NCI-H774 (cell line): ENCODE measurements at regions not wholly inside any gene's neighbourhood (a gene's known extent, or its start where the extent isn't known, plus 50 kb on each side); places are given as distances from the start of the nearest gene placed in this dataset.
"Not testable (repeated sequence)": the region's sequence is repeated elsewhere in the genome, so short reads cannot be mapped to it uniquely, and the experiment has no call there.

Source experiments
- DNase-seq: peaks from one replicate; lab custom pipeline; 2025; lab: John Stamatoyannopoulos, UW

DNA sequence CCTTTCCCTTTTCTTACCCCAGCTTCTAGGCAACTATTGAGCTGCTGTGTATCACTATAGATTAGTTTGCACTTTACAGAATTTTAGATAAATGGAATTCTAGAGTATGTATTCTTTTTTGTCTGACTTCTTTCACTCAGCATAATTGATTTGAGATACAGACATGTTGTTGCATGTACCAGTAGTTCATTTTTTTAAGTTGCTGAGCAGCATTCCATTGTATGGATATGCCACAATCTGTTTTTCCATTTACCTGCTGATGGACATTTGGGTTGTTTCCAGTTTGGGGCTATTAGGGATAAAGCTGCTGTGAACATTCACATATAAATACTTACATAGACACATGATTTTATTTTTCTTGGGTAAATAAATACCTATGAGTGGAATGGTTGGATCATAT lies 135.7 kb downstream of the IGF1 start:
- DNase-seq, result no peak

DNA sequence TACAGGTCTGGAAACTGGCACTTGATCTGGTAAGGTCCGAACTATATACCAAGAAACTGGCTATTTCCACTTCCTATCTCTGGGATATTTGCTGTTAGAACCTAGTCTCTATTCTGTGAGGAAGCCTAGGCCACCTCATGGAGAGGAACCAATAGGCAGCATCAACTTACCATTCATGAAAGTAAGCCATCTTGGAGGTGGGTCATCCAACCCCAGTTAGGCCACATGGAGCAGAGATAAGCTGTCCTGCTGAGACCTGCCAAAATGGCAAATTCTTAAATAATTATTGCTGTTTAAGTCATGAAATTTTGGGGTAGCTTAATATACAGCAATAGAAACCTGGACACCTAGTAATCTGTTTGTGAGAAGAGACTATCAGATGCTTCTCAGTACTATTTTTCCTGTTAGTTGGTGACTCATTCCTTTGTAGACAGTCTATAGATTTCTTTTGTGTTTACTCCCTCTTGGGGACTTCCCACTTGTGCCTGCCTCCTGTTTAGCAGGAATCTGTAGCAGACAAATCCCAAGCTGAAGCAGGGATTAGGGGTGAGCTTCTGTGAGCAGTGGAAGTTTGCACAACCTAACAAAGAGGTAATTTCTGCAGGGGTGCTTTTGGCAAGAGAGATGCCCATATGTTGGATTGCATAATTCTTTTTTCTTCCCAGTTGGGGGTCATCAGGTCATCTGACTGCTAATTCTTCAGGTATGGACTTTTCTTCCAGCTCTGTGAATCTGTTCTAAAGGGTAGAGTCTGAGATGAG lies 136.8 kb downstream of the IGF1 start:
- no peak for DNase-seq

DNA sequence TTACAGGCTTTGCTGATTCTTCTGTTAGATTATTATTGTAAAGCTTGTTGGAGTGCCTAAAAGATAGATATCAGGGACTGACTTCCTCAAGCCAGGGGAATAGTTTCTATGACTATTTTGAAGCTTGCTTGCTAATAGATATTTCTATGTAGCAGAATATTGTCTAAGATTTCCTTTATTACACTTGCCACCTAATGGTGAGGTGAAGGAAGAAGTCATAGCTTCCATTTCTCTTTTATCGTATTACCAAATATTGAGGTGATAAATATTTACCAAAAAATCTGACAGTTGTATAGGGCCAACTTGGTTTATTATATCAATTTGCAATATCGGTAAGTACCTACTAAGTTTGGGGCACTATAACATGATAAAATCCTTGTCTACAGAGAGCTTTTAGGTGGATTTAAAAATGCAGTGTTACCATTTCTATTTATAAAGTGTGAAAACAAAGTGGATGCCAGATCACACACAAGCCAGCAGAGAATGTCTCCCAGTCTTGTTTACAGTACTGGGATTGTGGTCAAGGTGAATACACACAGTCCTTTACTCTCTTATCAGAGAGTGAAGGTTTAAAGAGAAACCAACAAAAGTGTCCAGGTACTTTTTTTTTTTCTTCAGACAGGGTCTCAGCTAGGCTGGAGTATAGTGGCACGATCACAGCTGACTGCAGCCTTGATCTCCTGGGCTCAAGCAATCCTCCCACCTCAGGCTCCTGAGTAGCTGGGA lies 137.9 kb downstream of the IGF1 start:
- DNase-seq, result no peak

DNA sequence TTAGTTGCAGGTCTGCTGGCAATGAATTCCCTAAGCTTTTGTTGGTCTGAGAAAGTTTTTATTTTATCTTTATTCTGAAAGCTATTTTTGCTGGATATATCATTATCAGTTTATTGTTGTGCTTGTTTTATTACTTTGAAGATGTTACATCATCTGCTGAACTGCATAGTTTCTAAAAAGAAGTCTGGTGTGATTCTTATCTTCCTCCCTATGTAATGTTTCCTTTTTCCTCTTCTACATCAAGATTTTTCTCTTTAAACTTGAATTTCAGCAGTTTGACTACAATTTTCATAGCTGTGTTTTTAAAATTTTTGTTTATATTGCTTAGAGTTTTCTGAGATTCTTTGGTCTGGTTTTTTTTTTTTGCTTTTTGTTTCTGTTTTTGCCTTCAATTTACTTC lies 137.1 kb upstream of the PMCH start:
- DNase-seq, result no peak

DNA sequence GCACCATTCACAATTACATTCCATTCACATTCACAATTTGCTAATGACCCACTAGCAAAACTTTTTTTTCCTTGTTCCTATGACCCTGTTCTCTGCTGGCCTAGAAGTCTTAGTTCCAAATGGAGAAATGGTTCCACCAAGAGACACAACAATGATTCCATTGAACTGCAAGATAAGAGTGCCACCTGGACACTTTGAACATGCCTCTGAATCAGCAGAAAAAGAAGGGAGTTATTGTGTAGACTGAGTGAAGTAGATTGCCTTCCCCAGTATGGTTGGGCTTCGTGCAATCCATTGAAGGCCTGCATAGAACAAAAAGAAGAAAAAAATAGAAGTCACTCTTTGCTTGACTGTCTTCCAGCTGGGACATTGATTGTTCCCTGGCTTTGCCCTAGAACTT lies 133.8 kb upstream of the PMCH start:
- no peak for DNase-seq

DNA sequence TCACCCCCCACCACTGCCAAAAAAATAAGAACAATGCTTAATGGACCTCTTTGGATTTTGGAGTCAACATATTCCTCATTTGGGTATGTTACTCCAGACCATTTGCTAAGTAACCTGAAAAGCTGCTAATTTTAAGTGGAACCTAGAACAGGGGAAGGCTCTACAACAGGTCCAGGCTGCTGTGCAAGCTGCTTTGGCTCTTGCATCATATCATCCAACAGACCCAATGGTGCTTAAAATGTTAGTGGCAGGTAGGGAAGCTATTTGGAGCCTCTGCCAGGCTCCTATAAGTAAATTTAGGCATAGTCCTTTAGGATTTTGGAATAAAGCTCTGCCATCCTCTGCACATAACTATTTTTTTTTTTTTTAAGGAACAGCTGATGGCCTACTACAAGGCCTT lies 132.2 kb upstream of the PMCH start:
- DNase-seq, result no peak

DNA sequence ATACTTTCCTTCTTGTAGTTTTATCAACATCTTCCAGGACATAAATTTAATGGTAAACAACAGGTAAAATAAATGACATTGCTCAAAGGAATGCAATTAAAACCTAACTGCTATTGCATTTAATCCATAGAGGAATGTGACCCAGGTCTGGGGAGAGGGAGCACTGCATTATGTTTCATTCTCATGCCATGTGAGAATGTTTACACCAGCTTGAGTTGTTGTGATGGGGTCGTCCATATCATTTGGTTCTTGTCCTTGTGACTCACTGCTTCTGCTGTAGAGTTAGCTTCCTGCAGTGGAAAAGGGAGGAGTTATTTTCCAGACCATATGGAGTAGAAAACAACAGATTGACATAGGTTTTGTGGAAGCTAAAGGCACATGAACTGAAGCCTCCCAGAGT lies 129.3 kb upstream of the PMCH start:
- no peak for DNase-seq

DNA sequence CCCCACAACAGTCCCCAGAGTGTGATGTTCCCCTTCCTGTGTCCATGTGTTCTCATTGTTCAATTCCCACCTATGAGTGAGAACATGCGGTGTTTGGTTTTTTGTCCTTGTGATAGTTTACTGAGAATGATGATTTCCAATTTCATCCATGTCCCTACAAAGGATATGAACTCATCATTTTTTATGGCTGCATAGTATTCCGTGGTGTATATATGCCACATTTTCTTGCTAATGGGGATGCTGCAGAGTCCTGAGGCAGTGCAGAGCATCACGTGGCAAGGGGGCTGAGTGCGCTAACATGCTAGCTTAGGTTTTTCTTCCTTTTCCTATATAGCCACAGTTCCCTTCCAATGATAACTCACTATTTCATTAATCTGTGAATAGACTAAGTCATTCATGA lies 127.5 kb upstream of the PMCH start:
- DNase-seq, result not testable (repeated sequence)

DNA sequence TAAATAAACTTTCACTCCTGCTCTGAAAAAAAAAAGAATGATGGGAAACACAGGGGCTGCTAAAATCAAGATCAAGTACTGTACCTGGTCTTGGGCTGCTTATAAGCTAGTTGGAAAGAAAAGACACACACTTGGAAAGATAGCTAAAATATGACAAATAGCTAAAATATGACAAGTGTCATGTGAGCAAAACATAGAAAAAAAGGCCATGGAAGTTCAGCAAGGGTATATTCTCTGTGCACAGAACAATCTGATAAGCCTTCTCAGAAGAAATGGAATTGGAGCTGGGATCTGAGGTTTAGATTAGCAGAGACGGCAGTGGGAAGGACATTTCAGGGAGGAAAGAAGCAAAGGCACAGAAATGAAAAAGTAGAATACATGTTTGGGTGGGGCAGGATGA lies 126.2 kb upstream of the PMCH start:
- DNase-seq, result no peak

DNA sequence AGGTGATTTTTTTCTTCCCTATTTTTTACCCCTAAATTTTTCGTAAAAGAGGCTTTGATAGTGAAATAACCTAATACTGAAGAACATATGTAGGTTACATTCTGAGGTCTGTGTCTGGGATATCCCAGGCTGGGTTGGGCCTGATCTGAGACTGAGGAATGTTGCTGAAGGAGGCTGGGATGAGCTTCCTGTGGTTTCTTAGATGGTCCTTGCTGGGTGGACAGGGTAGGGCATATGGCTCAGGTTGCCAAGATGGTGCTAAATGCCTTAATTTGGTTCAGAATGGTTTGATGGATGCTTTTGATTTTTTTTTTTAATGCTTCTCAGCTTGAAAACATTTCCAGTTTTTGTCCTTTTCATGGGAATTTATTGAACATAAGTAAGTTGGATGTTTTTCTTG lies 124.6 kb upstream of the PMCH start:
- DNase-seq, result no peak

DNA sequence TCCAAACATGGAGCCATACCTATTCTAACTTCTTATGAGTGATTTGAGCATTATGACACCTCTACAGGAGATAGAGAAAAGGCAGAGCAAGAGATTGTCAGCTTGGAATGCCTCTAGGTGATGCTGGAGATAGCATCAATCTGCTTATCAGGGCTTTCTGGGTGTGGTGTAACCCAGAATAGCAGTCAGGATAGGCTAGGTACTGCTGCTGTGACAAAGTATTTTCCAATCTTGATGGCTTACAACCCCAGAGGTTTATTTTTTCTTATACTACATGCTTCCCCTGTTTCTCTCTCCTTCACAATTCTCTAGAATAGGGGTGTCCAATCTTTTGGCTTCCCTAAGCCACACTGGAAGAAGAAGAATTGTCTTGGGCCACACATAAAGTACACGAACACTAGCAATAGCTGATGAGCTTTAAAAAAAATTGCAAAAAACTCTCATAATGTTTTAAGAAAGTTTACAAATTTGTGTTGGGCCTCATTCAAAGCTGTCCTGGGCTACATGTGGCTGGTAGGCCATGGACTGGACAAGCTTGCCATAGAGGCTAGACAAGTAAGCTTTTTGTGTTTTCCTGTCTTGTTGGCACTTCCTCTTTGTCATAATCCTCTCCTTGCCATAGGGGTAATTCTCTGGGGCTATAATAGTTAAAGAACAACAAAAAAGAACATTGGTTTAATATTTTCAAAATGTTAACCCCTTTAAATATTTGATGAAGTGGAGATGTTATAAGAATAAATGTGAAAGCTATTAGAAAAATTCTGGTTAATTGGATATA lies 123.9 kb upstream of the PMCH start:
- DNase-seq, result no peak

DNA sequence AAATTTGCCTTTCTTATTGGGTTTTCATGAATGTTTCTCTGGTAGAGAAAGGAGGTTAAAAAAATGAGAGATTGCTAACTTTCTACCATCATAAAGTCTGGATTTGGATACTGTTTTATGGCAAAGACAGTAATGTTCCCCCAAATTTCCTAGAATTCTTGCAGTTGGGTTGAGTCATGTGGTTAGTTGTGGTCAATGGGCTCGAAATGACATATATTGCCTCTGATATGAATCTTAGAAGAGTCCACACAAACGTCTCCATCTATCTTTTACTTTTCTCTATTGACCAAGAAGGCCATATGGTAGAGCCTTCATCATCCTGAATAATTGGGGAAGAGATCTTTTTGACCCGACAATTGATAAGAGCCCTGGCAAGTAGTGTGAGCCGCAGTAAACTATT lies 119.5 kb upstream of the PMCH start:
- DNase-seq, result no peak

DNA sequence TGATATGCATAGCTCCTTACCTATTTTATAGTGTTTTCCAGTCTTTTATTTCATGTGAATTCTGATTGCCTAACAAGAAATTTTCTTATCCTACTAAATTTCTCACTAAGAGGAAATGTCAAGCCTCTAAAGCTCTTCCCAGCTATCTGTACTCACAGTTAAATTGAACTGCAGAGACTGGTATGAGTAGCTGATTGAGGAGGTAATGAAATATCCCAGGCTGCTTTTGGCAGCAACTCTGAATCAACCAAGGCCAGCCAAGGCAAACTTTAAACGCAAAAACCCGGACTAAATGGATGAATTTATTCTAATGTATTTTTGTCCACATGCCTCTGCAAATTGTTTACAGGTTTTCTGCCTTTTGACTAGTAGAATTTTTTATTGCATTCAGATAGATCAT lies 119.1 kb upstream of the PMCH start:
- no peak for DNase-seq

DNA sequence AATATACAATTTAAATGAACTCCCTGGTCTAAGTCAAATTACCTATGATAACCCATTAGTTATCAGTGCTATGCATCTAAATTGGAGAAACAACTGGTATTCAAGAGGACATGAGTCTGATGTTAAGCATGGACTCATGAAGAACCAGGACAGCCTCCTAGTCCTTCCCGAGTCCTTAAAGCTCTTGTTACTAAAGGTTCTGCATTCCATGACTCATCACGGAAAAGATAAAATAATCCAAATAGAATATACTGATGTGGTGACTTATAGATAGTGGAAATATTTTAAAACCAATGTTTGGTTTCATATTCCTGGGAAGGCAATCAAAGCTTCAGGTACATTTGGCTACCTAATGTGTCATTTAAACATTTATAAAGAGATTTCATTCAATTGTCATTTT lies 117.2 kb upstream of the PMCH start:
- DNase-seq, result no peak

DNA sequence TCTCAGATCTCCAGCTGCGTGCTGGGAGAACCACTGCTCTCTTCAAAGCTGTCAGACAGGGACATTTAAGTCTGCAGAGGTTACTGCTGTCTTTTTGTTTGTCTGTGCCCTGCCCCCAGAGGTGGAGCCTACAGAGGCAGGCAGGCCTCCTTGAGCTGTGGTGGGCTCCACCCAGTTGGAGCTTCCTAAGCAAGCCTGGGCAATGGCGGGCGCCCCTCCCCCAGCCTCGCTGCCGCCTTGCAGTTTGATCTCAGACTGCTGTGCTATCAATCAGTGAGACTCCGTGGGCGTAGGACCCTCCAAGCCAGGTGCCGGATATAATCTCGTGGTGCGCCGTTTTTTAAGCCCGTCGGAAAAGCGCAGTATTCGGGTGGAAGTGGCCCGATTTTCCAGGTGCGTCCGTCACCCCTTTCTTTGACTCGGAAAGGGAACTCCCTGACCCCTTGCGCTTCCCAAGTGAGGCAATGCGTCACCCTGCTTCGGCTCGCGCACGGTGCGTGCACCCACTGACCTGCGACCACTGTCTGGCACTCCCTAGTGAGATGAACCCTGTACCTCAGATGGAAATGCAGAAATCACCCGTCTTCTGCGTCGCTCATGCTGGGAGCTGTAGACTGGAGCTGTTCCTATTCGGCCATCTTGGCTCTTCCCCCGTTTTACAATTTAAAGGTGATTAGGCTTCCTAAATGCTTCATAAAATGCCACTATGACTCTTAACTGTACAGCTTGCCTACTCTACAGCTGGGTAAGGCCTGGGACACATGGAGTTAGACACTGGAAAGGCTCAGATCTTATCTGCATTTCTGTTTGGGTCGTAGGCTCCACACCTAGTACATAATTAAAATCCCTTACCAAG lies 115.7 kb upstream of the PMCH start:
- DNase-seq, result not testable (repeated sequence)

DNA sequence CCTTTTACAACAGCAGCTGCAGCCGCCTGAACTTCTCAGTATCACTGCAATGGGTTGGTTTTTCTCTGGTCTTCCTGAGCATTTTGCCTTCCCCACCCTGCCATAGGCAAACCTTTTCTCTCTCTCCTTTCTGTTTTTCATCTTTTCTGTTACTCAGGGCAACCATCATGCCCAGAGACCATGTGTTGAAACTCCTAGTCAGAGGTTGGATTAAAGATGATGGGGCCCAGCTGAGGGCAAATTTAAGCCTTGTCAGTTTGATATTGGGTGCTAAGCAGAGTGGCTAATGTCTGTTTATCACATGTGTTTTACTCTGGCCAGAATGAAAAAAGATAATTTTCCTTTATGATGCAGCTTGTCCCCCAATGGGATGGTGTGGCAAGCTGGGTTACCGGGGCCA lies 107.9 kb upstream of the PMCH start:
- no peak for DNase-seq

DNA sequence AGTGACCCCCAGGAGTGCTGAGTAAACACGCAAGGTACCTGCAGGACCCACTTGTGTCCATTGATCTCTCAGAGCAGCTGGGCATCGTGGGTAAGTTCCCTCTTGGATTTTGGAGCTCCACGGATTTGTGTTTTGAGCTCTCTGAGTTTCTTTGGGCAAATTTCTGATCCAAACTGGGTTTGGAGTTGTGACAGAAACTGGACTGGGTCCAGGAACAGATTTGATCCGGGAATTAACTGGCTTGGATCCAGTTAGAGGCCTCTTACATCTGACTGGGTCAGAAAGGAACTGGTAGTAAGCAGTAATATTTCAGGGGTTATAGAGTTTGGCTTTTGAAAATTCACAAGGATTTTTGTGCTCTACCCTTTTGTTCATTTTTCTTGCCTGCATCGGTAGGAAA lies 107.0 kb upstream of the PMCH start:
- not testable (repeated sequence) for DNase-seq

DNA sequence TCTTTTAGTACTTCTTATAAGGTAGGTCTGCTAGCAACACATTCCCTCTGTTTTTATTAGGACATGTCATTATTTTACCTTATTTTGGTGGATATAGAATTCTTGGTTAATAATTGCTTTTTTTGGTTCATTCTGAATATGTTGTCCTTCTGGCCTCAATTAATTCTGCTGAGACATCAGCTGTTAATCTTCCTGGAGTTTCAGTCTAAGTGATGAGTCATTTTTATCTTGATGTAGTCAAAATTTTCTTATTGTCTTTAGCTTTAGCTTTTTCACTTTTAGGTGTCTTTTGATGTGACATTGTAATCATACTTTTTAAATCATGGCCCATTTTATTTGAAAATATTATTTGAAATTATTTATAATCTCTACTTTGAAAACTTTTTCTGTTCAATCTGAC lies 104.9 kb upstream of the PMCH start:
- DNase-seq, result no peak

DNA sequence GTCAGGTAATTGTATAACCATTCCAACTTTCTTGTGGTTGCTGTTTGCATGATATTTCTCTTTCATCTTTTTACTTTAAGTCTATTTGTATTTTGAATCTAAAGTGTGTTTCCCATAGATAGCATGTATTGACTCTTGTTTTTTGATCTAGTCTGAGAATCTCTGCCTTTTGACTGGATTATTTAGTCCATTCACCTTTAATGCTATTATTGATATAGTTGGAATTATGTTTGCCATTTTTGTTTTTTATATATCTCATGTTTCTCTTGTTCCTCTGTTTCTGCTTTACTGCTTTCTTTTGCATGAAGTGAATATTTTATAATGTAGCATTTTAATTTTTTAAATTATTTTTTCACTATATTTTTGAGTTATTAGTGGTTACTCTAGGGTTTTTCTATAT lies 103.9 kb upstream of the PMCH start:
- no peak for DNase-seq

DNA sequence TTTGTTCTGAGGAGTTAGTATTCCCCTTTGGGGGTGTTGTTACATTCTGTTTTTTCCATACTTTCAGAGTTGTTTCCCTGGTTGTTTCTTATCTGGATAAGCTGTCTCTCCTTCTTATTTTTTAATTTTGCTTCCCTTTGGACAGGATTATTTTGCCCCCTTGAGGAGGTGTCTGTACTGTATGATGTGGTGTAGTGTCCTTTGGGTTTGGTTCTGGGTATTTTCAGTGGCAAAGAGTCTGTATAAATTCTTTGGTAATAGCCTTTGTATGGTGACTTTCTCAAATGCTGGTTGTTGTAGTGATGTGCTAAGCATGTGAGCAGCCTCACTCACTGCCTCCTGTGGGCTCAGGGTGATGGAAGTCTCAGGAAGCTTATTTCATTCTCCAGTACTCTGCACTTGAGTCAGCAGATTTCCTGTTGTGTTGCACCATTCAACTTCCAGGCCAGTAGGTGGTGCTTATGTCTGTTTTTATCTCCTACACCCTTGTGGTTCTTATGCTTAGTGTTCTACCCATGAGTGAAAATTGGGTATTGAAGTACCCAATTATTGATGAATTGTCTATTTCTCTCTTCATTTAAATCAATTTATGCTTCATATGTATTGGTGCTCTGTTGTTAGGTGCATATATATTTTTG lies 103.3 kb upstream of the PMCH start:
- DNase-seq, result no peak

DNA sequence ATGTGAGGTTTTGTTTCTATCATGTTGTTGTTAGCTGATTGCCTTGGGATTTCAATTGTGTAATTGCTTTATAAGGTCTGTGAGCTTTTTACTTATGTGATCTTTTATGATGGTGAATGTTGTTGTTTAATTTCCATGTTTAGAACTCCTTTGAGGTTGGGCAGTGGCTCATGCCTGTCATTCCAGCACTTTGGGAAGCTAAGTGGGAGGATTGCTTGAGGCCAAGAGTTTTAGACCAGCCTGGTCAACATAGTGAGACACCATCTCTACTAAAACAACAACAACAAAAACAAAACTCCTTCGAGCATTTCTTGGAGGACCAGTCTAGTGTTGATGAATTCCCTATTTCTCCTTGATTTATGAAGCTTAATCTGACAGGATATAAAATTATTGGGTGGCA lies 102.1 kb upstream of the PMCH start:
- DNase-seq, result no peak

DNA sequence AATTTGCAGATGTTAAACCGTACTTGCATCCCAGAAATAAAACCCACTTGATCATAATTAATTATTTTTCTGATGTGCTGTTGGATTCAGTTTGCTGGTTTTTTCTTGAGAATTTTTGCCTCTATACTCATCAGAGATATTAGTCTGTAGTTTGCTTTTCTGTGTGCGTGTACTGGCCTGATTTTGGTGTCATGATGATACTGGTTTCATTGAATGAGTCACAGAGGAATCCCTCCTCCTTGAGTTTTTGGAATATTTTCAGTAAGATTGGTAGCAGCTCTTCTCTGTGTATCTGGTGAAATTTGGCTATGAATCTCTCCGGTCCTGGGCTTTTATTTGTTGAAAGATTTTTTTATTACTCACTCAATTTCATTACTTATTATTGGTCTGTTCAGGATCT lies 100.4 kb upstream of the PMCH start:
- DNase-seq, result no peak
